Effector memory CD8-positive, alpha-beta T cell (primary cell): ENCODE measurements at regions not wholly inside any gene's neighbourhood (a gene's known extent, or its start where the extent isn't known, plus 50 kb on each side); places are given as distances from the start of the nearest gene placed in this dataset.
"Not testable (repeated sequence)": the region's sequence is repeated elsewhere in the genome, so short reads cannot be mapped to it uniquely, and the experiment has no call there.

Source experiments
- ATAC-seq: fragments of 150-1000 bp; cut with Tn5 transposase; replicated peaks from 2 replicates; pipeline ENCODE4 v1.10.0; 2021; ENCODE audit warnings: mild to moderate bottlenecking, moderate library complexity
- DNase-seq, 3 experiments: peaks; one replicate each; pipeline ENCODE4 v3.0.0; 2021
- H3K27ac Mint-ChIP-seq, 2 donors: one replicate each; pipeline ENCODE4 v1.8.0; 2022; ENCODE audit warnings: mild to moderate bottlenecking in 2 of 2, mixed read lengths in 2 of 2, moderate library complexity in 2 of 2
- H3K27me3 Mint-ChIP-seq, 2 donors: one replicate each; pipeline ENCODE4 v1.8.0; 2022; ENCODE audit warnings: mixed read lengths in 2 of 2
- H3K36me3 Mint-ChIP-seq: one replicate; pipeline ENCODE4 v1.8.0; 2022; ENCODE audit warnings: mild to moderate bottlenecking, moderate library complexity, mixed read lengths; ENCODE audit not compliant: insufficient read depth
- H3K4me1 Mint-ChIP-seq, 2 donors: one replicate each; pipeline ENCODE4 v1.8.0; 2022; ENCODE audit warnings: low read depth in 2 of 2, mixed read lengths in 2 of 2
- H3K4me3 Mint-ChIP-seq, 2 donors: one replicate each; pipeline ENCODE4 v1.8.0; 2022; ENCODE audit warnings: mild to moderate bottlenecking in 2 of 2, mixed read lengths in 2 of 2, moderate library complexity in 2 of 2
- H3K9me3 Mint-ChIP-seq, 2 donors: one replicate each; pipeline ENCODE4 v1.8.0; 2022; ENCODE audit warnings: mixed read lengths in 2 of 2

GRCh38 chr20:36082315-36082915 is 72.1 kb upstream of the EPB41L1 start:
- peaks cover 28 to 45% of the 10 kb centered on the region in 2 donors for H3K27me3 Mint-ChIP-seq
- ATAC-seq (no peak), DNase-seq (no peak)
- H3K9me3 Mint-ChIP-seq = no peaks in the 10 kb centered on the region
- no peak overlapping the region for H3K27ac Mint-ChIP-seq
- H3K4me1 Mint-ChIP-seq = peaks cover 0 to 2% of the 10 kb centered on the region in 2 donors
- H3K36me3 Mint-ChIP-seq = no peaks in the 10 kb centered on the region
- no peak overlapping the region for H3K4me3 Mint-ChIP-seq

- peaks cover 26 to 45% of the 10 kb centered on the region in 2 donors for H3K27me3 Mint-ChIP-seq
- H3K4me3 Mint-ChIP-seq, H3K36me3 Mint-ChIP-seq, H3K4me1 Mint-ChIP-seq, H3K27ac Mint-ChIP-seq, H3K9me3 Mint-ChIP-seq, ATAC-seq, DNase-seq: not testable (repeated sequence)
These were observed 71.3 kb upstream of the EPB41L1 start for GRCh38 chr20:36083200-36083599.

GRCh38 chr20:36084356-36084755 is 70.2 kb upstream of the EPB41L1 start:
- Mint-ChIP-seq H3K4me3 (no peak overlapping the region), H3K4me1 (peaks cover 0 to 2% of the 10 kb centered on the region in 2 donors), H3K27ac (no peak overlapping the region), H3K36me3 (no peaks in the 10 kb centered on the region), H3K27me3 (peaks cover 20 to 46% of the 10 kb centered on the region in 2 donors), H3K9me3 (no peaks in the 10 kb centered on the region)
- DNase-seq = no peak
- no peak for ATAC-seq

- ATAC-seq (no peak), DNase-seq (no peak)
- Mint-ChIP-seq H3K4me3 (no peak overlapping the region), H3K9me3 (no peaks in the 10 kb centered on the region), H3K4me1 (no peaks in the 10 kb centered on the region), H3K27ac (no peak overlapping the region), H3K36me3 (no peaks in the 10 kb centered on the region), H3K27me3 (peaks cover 19 to 46% of the 10 kb centered on the region in 2 donors)
These were observed 69.5 kb upstream of the EPB41L1 start for GRCh38 chr20:36084897-36085613.

GRCh38 chr20:36085686-36086267 is 68.8 kb upstream of the EPB41L1 start:
- no peaks in the 10 kb centered on the region for H3K9me3 Mint-ChIP-seq
- ATAC-seq = no peak
- H3K4me1 Mint-ChIP-seq = no peaks in the 10 kb centered on the region
- peaks cover 25 to 51% of the 10 kb centered on the region in 2 donors for H3K27me3 Mint-ChIP-seq
- H3K27ac Mint-ChIP-seq = no peak overlapping the region
- no peak overlapping the region for H3K4me3 Mint-ChIP-seq
- no peak for DNase-seq
- no peaks in the 10 kb centered on the region for H3K36me3 Mint-ChIP-seq

- Mint-ChIP-seq H3K4me1 (peaks cover 0 to 3% of the 10 kb centered on the region in 2 donors), H3K4me3 (no peak overlapping the region), H3K27ac (no peak overlapping the region), H3K9me3 (no peaks in the 10 kb centered on the region), H3K36me3 (no peaks in the 10 kb centered on the region), H3K27me3 (peaks cover 35 to 61% of the 10 kb centered on the region in 2 donors)
- DNase-seq = no peak
- ATAC-seq = no peak
These were observed 67.8 kb upstream of the EPB41L1 start for GRCh38 chr20:36086767-36087166.

- Mint-ChIP-seq H3K27me3 (peaks cover 45 to 75% of the 10 kb centered on the region in 2 donors), H3K36me3 (no peaks in the 10 kb centered on the region), H3K4me1 (peaks cover 6 to 14% of the 10 kb centered on the region in 2 donors), H3K9me3 (no peaks in the 10 kb centered on the region), H3K27ac (no peak overlapping the region), H3K4me3 (no peak overlapping the region)
- ATAC-seq (no peak), DNase-seq (no peak)
These were observed 64.3 kb upstream of the EPB41L1 start for GRCh38 chr20:36090223-36090622.

- Mint-ChIP-seq H3K27me3 (peaks cover 45 to 66% of the 10 kb centered on the region in 2 donors), H3K9me3 (no peaks in the 10 kb centered on the region), H3K4me3 (peak overlapping the region; percentile 72 to 73), H3K36me3 (no peaks in the 10 kb centered on the region), H3K4me1 (peaks cover 6 to 14% of the 10 kb centered on the region in 2 donors), H3K27ac (no peak overlapping the region)
- no peak for ATAC-seq
- no peak for DNase-seq
These were observed 62.8 kb upstream of the EPB41L1 start for GRCh38 chr20:36091561-36092397.

GRCh38 chr20:36092398-36093024 is 62.0 kb upstream of the EPB41L1 start:
- Mint-ChIP-seq H3K4me3 (peak overlapping the region; percentile 84 to 91), H3K27me3 (peaks cover 45 to 63% of the 10 kb centered on the region in 2 donors), H3K9me3 (no peaks in the 10 kb centered on the region), H3K27ac (peak overlapping the region in 1 of 2 donors; percentile 14), H3K4me1 (peaks cover 6 to 14% of the 10 kb centered on the region in 2 donors), H3K36me3 (no peaks in the 10 kb centered on the region)
- ATAC-seq (peak; percentile 47), DNase-seq (peak in 1 of 3 experiments; percentile 3)

GRCh38 chr20:36093025-36093803 is 61.3 kb upstream of the EPB41L1 start:
- Mint-ChIP-seq H3K27ac (peak overlapping the region in 1 of 2 donors; percentile 14), H3K9me3 (no peaks in the 10 kb centered on the region), H3K4me3 (peak overlapping the region; percentile 84 to 91), H3K36me3 (no peaks in the 10 kb centered on the region), H3K4me1 (peaks cover 6 to 14% of the 10 kb centered on the region in 2 donors), H3K27me3 (peaks cover 39 to 56% of the 10 kb centered on the region in 2 donors)
- ATAC-seq = peak; percentile 61
- DNase-seq = peak in 2 of 3 experiments; percentile 8 to 11

GRCh38 chr20:36093804-36094145 is 60.8 kb upstream of the EPB41L1 start:
- peak; percentile 11 for ATAC-seq
- peak overlapping the region; percentile 84 to 91 for H3K4me3 Mint-ChIP-seq
- DNase-seq = no peak
- H3K27ac Mint-ChIP-seq = no peak overlapping the region
- no peaks in the 10 kb centered on the region for H3K9me3 Mint-ChIP-seq
- peaks cover 39 to 51% of the 10 kb centered on the region in 2 donors for H3K27me3 Mint-ChIP-seq
- peaks cover 6 to 14% of the 10 kb centered on the region in 2 donors for H3K4me1 Mint-ChIP-seq
- H3K36me3 Mint-ChIP-seq = no peaks in the 10 kb centered on the region

GRCh38 chr20:36094497-36094896 is 60.0 kb upstream of the EPB41L1 start:
- peaks cover 39 to 49% of the 10 kb centered on the region in 2 donors for H3K27me3 Mint-ChIP-seq

More at GRCh38 chr20:36094497-36094896, 60.0 kb upstream of the EPB41L1 start:
- Mint-ChIP-seq H3K9me3 (no peaks in the 10 kb centered on the region), H3K4me3 (peak overlapping the region in 1 of 2 donors; percentile 91), H3K27ac (no peak overlapping the region), H3K36me3 (no peaks in the 10 kb centered on the region), H3K4me1 (peaks cover 6 to 14% of the 10 kb centered on the region in 2 donors)
- DNase-seq = no peak
- ATAC-seq = no peak
